GM12878 (cell line): ENCODE measurements at regions not wholly inside any gene's neighbourhood (a gene's known extent, or its start where the extent isn't known, plus 50 kb on each side); places are given as distances from the start of the nearest gene placed in this dataset.

Source experiments
- ATAC-seq: fragments of 200-7000 bp; cut with Tn5 transposase; 3 replicates; pipeline ENCODE4 v1.9.1; 2020; ENCODE audit warnings: mild to moderate bottlenecking, moderate library complexity
- BruUV-seq: library from RNA; stranded (reverse); fragments of 400-500 nt; replicated peaks from 2 replicates; lab custom pipeline; 2021; lab: Mats Ljungman, UMichigan
- CTCF ChIA-PET: fragments of 300-600 bp; sonication (Branson Sonifier 250); formaldehyde crosslinking; extraction: SDS; loops from one replicate; lab custom pipeline; 2021; ENCODE audit warnings: inconsistent platforms; lab: Yijun Ruan, JAX
- POLR2A ChIA-PET: fragments of 350-600 bp; formaldehyde crosslinking; extraction: SDS; loops from one replicate; lab custom pipeline; 2021; ENCODE audit warnings: inconsistent platforms; lab: Charles Lee
- RAD21 ChIA-PET: fragments of 300-600 bp; sonication (Branson Sonifier 250); formaldehyde crosslinking; loops from one replicate; lab custom pipeline; 2023; ENCODE audit warnings: antibody characterized with exemption; ENCODE audit not compliant: unreplicated experiment; lab: Charles Lee
- SMC1A ChIA-PET: fragments of 300-600 bp; sonication (Branson Sonifier 250); formaldehyde crosslinking; loops from one replicate; lab custom pipeline; 2023; ENCODE audit not compliant: unreplicated experiment, uncharacterized antibody; lab: Charles Lee
- DNase-seq: peaks from one replicate; pipeline ENCODE4 v3.0.0-alpha.2; 2011; ENCODE audit warnings: low read depth, low spot score
- FAIRE-seq: peaks from 3 replicates; lab custom pipeline; 2011; peaks lifted over from hg19 to GRCh38; lab: Jason Lieb, UNC
- H2AFZ ChIP-seq: 2 replicates; pipeline ENCODE4 v1.6.0; 2011; ENCODE audit warnings: low read depth, low read length, control low read depth; ENCODE audit not compliant: control insufficient read depth
- H3K27ac ChIP-seq: 2 replicates; pipeline ENCODE4 v1.5.1; 2011; ENCODE audit warnings: control low read depth; ENCODE audit not compliant: control insufficient read depth, insufficient read depth
- H3K27me3 ChIP-seq, 2 experiments: replicated peaks in 1 of 2; 2 replicates each; pipeline versions ENCODE4 v1.6.0 to v1.6.1; 2011; ENCODE audit warnings: low read length in 1 of 2; ENCODE audit not compliant: control insufficient read depth in 2 of 2, insufficient read depth in 2 of 2
- H3K36me3 ChIP-seq, 2 experiments: 2 replicates each; pipeline ENCODE4 v1.5.1; 2011; ENCODE audit warnings: low read length in 1 of 2; ENCODE audit not compliant: control insufficient read depth in 2 of 2, insufficient read depth in 2 of 2
- H3K4me1 ChIP-seq: 2 replicates; pipeline ENCODE4 v1.6.1; 2011; ENCODE audit warnings: mild to moderate bottlenecking, low read length, moderate library complexity, mixed read lengths; ENCODE audit not compliant: control insufficient read depth, insufficient read depth
- H3K4me2 ChIP-seq: 2 replicates; pipeline ENCODE4 v1.6.0; 2011; ENCODE audit warnings: control low read depth; ENCODE audit not compliant: control insufficient read depth, insufficient read depth
- H3K4me3 ChIP-seq: fragments of 200-600 bp; sonication (generic); 2 replicates; pipeline ENCODE4 v1.5.1; 2016
- H3K79me2 ChIP-seq: 2 replicates; pipeline ENCODE4 v1.6.0; 2011; ENCODE audit warnings: low read length; ENCODE audit not compliant: control insufficient read depth, insufficient read depth
- H3K9ac ChIP-seq: 2 replicates; pipeline ENCODE4 v1.8.0; 2011; ENCODE audit warnings: low read length, control low read depth, mixed read lengths; ENCODE audit not compliant: control insufficient read depth, insufficient read depth
- H3K9me3 ChIP-seq: replicated peaks from 3 replicates; pipeline ENCODE4 v1.5.1; 2011; ENCODE audit warnings: mild to moderate bottlenecking, low read length; ENCODE audit not compliant: control insufficient read depth, insufficient read depth
- H4K20me1 ChIP-seq: 2 replicates; pipeline ENCODE4 v1.6.0; 2011; ENCODE audit not compliant: control insufficient read depth, insufficient read depth
- ASH2L ChIP-seq: fragments of 300-600, 200-600 bp; sonication (generic); IDR thresholded peaks from 2 replicates; pipeline ENCODE4 v1.6.1; 2017; ENCODE audit warnings: low read depth, mild to moderate bottlenecking, borderline replicate concordance
- CHD4 ChIP-seq: fragments of 200-600 bp; sonication (generic); IDR thresholded peaks from 2 replicates; pipeline ENCODE4 v1.6.1; 2016; ENCODE audit warnings: mild to moderate bottlenecking
- FOXM1 ChIP-seq: IDR thresholded peaks from 2 replicates; pipeline ENCODE4 v1.6.1; 2012; ENCODE audit warnings: low read depth, mild to moderate bottlenecking, inconsistent platforms, low read length, moderate library complexity
- MAX ChIP-seq: IDR thresholded peaks from 2 replicates; pipeline ENCODE4 v1.6.1; 2012; ENCODE audit warnings: low read depth, low read length, improper control_type of control experiment
- SIX5 ChIP-seq: IDR thresholded peaks from 2 replicates; pipeline ENCODE4 v1.6.1; 2011; ENCODE audit warnings: mild to moderate bottlenecking, low read depth, low read length, moderate library complexity; ENCODE audit not compliant: severe bottlenecking
- TAF1 ChIP-seq: IDR thresholded peaks from 2 replicates; pipeline ENCODE4 v1.6.1; 2011; ENCODE audit warnings: mild to moderate bottlenecking, low read depth, low read length, borderline replicate concordance
- TARDBP ChIP-seq: IDR thresholded peaks from 2 replicates; pipeline ENCODE4 v1.6.1; 2016; ENCODE audit warnings: borderline replicate concordance
- TBL1XR1 ChIP-seq: IDR thresholded peaks from 2 replicates; pipeline ENCODE4 v1.6.1; 2012; ENCODE audit warnings: low read depth, low read length, improper control_type of control experiment
- ZNF384 ChIP-seq: IDR thresholded peaks from 2 replicates; pipeline ENCODE4 v1.6.1; 2012; ENCODE audit warnings: low read depth, mild to moderate bottlenecking, low read length, improper control_type of control experiment, borderline replicate concordance
- ZNF592 ChIP-seq: fragments of 450-650 bp; IDR thresholded peaks from 2 replicates; pipeline ENCODE4 v1.6.1; 2017; ENCODE audit warnings: mild to moderate bottlenecking, moderate library complexity
- ZZZ3 ChIP-seq: IDR thresholded peaks from 2 replicates; pipeline ENCODE4 v1.6.1; 2011; ENCODE audit warnings: low read depth; ENCODE audit not compliant: control insufficient read depth, insufficient read length
- WGBS: methylation state at CpG from one replicate; pipeline ENCODE4 v1.1.6; 2016; ENCODE audit warnings: low lambda C conversion rate; ENCODE audit not compliant: insufficient replicate concordance, insufficient coverage; ENCODE audit errors: missing lambda C conversion rate; 5-methylcytosine and 5-hydroxymethylcytosine counted together
- in situ Hi-C: fragments of 300-500 bp; cut with MboI; formaldehyde crosslinking; loops from 9 replicates; pipeline ENCODE4 v1.14.3; 2018; ENCODE audit warnings: mixed read lengths
- intact Hi-C: fragments of 100-400 bp; cut with micrococcal nuclease; formaldehyde crosslinking; loops from one replicate; pipeline ENCODE4 v1.14.2; 2022; ENCODE audit not compliant: unreplicated experiment
- TF ChIP-seq, protein P1 (sequence below): fragments of 450-650 bp; IDR thresholded peaks from 2 replicates; pipeline ENCODE4 v1.6.1; 2016; ENCODE audit warnings: mild to moderate bottlenecking

DNA sequence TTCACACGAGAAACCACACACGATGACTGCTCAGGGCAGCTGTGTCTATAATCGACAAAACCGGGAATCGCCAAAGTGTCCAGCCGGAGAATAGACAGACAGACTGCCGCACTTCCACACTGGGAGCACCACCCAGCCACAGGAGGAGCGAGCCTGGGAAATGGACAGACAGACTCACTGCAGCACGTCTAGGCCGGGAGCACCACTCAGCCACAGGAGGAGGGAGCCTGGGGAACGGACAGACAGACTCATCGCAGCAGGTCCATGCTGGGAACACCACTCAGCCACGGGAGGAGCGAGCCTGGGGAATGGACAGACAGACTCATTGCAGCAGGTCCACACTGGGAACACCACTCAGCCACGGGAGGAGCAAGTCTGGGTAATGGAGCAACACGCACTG, 137.2 kb downstream of the BRD1 start:
- DNase-seq (no peak), FAIRE-seq (no peak)
- BruUV-seq = no TSS peak

More for the DNA sequence above, 137.2 kb downstream of the BRD1 start:
- ChIA-PET CTCF (no interaction called here), POLR2A (no interaction called here), SMC1A (no interaction called here), RAD21 (no interaction called here)
- Histone ChIP-seq H3K4me1 (no peaks in the 10 kb centered on the region), H2AFZ (no peak overlapping the region), H3K36me3 (no peaks in the 10 kb centered on the region), H3K9me3 (no peaks in the 10 kb centered on the region; the same call in 2 of the 3 replicates), H3K4me2 (no peak overlapping the region), H4K20me1 (no peaks in the 10 kb centered on the region), H3K79me2 (no peaks in the 10 kb centered on the region), H3K27me3 (no peaks in the 10 kb centered on the region; a peak in 1 of 4 replicates), H3K4me3 (no peak overlapping the region), H3K27ac (no peak overlapping the region), H3K9ac (no peak overlapping the region)
- ATAC-seq = no peak
- TF ChIP-seq ZNF384 = no peak
- no peak for TF ChIP-seq TBL1XR1
- no peak for TF ChIP-seq ZZZ3
- no peak for TF ChIP-seq TAF1
- TF ChIP-seq ASH2L = no peak
- no peak for TF ChIP-seq ZNF592
- TF ChIP-seq, protein P1, sequence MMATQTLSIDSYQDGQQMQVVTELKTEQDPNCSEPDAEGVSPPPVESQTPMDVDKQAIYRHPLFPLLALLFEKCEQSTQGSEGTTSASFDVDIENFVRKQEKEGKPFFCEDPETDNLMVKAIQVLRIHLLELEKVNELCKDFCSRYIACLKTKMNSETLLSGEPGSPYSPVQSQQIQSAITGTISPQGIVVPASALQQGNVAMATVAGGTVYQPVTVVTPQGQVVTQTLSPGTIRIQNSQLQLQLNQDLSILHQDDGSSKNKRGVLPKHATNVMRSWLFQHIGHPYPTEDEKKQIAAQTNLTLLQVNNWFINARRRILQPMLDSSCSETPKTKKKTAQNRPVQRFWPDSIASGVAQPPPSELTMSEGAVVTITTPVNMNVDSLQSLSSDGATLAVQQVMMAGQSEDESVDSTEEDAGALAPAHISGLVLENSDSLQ = no peak
- TF ChIP-seq TARDBP = no peak
- TF ChIP-seq CHD4 = no peak
- no peak for TF ChIP-seq MAX
- no peak for TF ChIP-seq FOXM1
- no peak for TF ChIP-seq SIX5
- in situ Hi-C loops = no loop called here
- WGBS = 50% methylated on average over 16 of the region's 16 CpGs
- intact Hi-C loops = no loop called here
